ENCODE measurements at regions not wholly inside any gene's neighbourhood (a gene's known extent, or its start where the extent isn't known, plus 50 kb on each side); places are given as distances from the start of the nearest gene placed in this dataset.

- peaks cover 0 to 5% of the 10 kb centered on the region in 2 donors for H3K36me3 Mint-ChIP-seq
- no peak for ATAC-seq
- peaks cover 9 to 11% of the 10 kb centered on the region in 2 donors for H3K9me3 Mint-ChIP-seq
Observed at GRCh38 chr4:31041853-31042252, 321.7 kb downstream of the PCDH7 start.

DNA sequence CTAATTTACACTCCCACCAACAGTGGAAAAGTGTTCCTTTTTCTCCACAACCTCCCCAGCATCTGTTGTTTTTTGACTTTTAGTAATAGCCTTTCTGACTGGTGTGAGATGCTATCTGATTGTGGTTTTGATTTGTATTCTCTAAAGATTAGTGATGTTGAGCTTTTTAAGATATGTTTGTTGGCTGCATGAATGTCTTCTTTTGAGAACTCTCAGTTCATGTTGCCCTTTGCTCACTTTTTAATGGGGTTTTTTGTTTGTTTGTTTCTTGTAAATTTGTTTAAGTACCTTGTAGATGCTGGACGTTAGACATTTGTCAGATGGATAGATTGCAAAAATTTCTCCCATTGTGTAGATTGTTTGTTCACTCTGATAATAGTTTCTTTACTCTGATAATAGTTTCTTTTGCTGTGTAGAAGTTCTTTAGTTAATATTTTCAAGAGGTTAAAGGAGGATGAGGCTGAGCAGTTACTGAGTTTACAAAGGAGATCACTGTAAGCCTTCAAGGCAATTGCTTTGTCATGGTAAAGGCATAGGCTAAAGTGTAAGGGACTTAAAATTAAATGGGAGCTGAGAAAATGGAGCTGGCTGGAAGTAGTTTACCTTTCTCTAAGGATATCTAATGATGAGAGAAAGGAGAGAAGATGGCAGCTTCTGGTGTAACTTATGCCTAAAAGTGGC lies 323.4 kb downstream of the PCDH7 start:
- peaks cover 0 to 5% of the 10 kb centered on the region in 2 donors for H3K36me3 Mint-ChIP-seq
- DNase-seq (ENCODE audit: low spot score in 2 of 2) (no peak), ATAC-seq (no peak)
- peaks cover 8 to 9% of the 10 kb centered on the region in 2 donors for H3K9me3 Mint-ChIP-seq
- no peak overlapping the region for H3K27ac Mint-ChIP-seq

More at GRCh38 chr4:31041853-31042252, 321.7 kb downstream of the PCDH7 start:
- no peak for DNase-seq (ENCODE audit: low spot score in 2 of 2)
- no peak overlapping the region for H3K27ac Mint-ChIP-seq

- H3K9me3 Mint-ChIP-seq: peaks cover 7 to 18% of the 10 kb centered on the region in 2 donors
- DNase-seq (ENCODE audit: low spot score in 2 of 2): no peak
- ATAC-seq: no peak
- H3K36me3 Mint-ChIP-seq: peaks cover 0 to 5% of the 10 kb centered on the region in 2 donors
- no peak overlapping the region for H3K27ac Mint-ChIP-seq
Observed at GRCh38 chr4:31045151-31045550, 325.0 kb downstream of the PCDH7 start.

GRCh38 chr4:31045724-31046318 lies 325.7 kb downstream of the PCDH7 start:
- Mint-ChIP-seq H3K36me3 (peaks cover 0 to 5% of the 10 kb centered on the region in 2 donors), H3K27ac (no peak overlapping the region), H3K9me3 (peaks cover 5 to 18% of the 10 kb centered on the region in 2 donors)
- no peak for DNase-seq (ENCODE audit: low spot score in 2 of 2)
- no peak for ATAC-seq

DNA sequence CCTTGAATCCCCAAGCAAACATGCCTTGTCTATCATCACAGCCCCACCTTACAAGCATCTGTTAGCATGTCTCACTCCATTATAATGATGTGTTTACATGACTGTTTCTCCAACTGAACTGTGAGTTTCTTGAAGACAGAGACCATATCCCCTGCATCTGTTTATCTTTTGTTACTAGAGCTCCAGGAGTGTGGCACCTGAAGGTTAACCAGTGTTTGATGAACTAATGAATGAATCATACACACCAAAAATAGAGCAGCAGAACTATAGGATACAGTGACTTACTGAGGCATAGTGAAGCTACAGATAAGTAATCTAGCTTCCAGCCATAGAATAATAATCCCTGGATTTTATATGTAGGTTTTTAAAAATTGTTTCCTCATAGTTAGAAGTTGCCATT lies 331.0 kb downstream of the PCDH7 start:
- no peak overlapping the region for H3K27ac Mint-ChIP-seq
- peaks cover 6 to 11% of the 10 kb centered on the region in 2 donors for H3K9me3 Mint-ChIP-seq
- H3K36me3 Mint-ChIP-seq: no peaks in the 10 kb centered on the region
- no peak for ATAC-seq
- no peak for DNase-seq (ENCODE audit: low spot score in 2 of 2)

DNA sequence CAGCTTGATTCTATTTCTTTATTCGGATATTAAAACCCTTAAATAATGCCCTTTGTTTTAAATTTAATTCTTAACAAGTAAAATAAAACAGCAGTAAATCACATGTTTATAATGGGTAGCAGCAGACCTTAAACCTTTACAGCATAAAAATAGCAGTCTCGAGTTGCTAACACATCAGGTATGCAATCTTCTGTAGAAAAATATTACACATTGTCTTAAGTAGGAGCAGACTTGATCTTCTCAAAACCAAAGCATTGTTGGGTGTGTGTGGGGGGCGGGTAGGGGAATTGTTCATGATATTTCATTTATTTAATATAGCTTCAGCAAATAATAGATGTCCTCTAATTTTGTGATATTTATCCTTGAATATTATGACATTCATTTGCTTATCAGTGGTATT lies 331.4 kb downstream of the PCDH7 start:
- no peak for ATAC-seq
- Mint-ChIP-seq H3K9me3 (peaks cover 6 to 15% of the 10 kb centered on the region in 2 donors), H3K36me3 (no peaks in the 10 kb centered on the region), H3K27ac (no peak overlapping the region)
- DNase-seq (ENCODE audit: low spot score in 2 of 2): no peak

GRCh38 chr4:31052519-31052918 lies 332.4 kb downstream of the PCDH7 start:
- no peak overlapping the region for H3K27ac Mint-ChIP-seq
- no peaks in the 10 kb centered on the region for H3K36me3 Mint-ChIP-seq
- peaks cover 6 to 16% of the 10 kb centered on the region in 2 donors for H3K9me3 Mint-ChIP-seq
- ATAC-seq: no peak
- no peak for DNase-seq (ENCODE audit: low spot score in 2 of 2)

DNA sequence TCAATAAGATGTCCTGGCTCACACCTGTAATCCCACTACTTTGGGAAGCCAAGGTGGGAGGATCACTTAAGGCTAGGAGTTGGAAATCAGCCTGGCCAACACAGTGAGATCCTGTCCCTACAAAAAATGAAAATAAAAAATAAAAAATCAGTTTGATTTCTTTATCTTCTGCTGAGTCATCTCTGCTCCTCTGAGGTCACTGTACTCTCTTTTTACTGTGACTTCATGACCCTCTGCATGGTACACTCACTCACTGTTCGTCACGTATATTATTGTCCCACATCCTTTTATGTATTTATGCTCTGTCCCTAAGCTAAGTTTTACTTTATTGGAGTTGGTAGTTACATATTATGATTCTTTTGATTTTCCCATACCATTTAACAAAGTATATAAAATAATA lies 333.3 kb downstream of the PCDH7 start:
- DNase-seq (ENCODE audit: low spot score in 2 of 2): no peak
- ATAC-seq: no peak
- Mint-ChIP-seq H3K27ac (no peak overlapping the region), H3K36me3 (no peaks in the 10 kb centered on the region), H3K9me3 (peaks cover 6 to 16% of the 10 kb centered on the region in 2 donors)

- DNase-seq (ENCODE audit: low spot score in 2 of 2): no peak
- H3K36me3 Mint-ChIP-seq: no peaks in the 10 kb centered on the region
Observed at GRCh38 chr4:31054295-31054694, 334.1 kb downstream of the PCDH7 start.

DNA sequence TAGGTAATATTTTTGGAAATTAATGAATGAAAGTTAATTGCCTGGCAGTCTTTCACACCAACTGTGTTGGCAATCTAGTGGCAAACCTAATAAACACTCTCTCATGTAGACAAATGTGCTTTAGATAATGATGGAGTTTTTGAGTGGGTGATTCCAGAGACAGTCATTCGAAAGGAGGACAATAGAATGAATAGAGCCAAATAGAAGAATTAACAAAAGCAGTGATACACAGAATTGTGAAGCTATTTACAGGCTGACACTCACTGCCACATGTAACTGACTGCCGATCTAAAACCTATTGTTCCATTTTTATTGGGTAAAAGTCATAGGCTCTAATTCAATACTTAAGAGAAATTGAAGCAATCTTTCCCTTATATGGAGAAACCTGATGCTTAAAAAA lies 338.5 kb downstream of the PCDH7 start:
- Mint-ChIP-seq H3K36me3 (no peaks in the 10 kb centered on the region), H3K27ac (no peak overlapping the region), H3K9me3 (peaks cover 0 to 7% of the 10 kb centered on the region in 2 donors)
- no peak for ATAC-seq
- DNase-seq (ENCODE audit: low spot score in 2 of 2): no peak

More at GRCh38 chr4:31054295-31054694, 334.1 kb downstream of the PCDH7 start:
- Mint-ChIP-seq H3K27ac (no peak overlapping the region), H3K9me3 (peaks cover 6 to 12% of the 10 kb centered on the region in 2 donors)
- ATAC-seq: no peak

- H3K9me3 Mint-ChIP-seq: peaks cover 0 to 7% of the 10 kb centered on the region in 2 donors
- no peaks in the 10 kb centered on the region for H3K36me3 Mint-ChIP-seq
- no peak for ATAC-seq
Observed at GRCh38 chr4:31059753-31060522, 339.8 kb downstream of the PCDH7 start.

DNA sequence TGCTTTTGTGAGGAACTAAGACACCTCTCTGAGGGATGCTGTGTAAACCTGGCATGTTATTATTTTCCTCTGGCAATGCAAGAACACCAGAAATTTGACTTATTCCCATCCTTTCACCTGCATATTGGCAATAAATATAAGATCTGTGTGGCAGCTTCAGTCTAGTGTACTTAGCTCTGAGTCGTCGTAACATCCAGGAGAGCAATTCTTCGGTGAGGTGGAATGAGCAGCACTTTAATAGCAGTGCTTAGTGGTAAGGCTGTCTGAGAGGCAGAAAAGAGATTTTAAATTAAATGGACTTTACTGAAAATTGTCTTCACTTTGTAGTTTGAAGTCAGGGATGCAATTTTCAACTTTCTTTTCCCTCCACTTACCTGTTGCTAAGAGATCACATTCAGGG lies 344.9 kb downstream of the PCDH7 start:
- Mint-ChIP-seq H3K9me3 (peaks cover 0 to 7% of the 10 kb centered on the region in 2 donors), H3K36me3 (no peaks in the 10 kb centered on the region), H3K27ac (no peak overlapping the region)
- DNase-seq (ENCODE audit: low spot score in 2 of 2) (no peak), ATAC-seq (no peak)

More at GRCh38 chr4:31059753-31060522, 339.8 kb downstream of the PCDH7 start:
- H3K27ac Mint-ChIP-seq: no peak overlapping the region
- no peak for DNase-seq (ENCODE audit: low spot score in 2 of 2)

DNA sequence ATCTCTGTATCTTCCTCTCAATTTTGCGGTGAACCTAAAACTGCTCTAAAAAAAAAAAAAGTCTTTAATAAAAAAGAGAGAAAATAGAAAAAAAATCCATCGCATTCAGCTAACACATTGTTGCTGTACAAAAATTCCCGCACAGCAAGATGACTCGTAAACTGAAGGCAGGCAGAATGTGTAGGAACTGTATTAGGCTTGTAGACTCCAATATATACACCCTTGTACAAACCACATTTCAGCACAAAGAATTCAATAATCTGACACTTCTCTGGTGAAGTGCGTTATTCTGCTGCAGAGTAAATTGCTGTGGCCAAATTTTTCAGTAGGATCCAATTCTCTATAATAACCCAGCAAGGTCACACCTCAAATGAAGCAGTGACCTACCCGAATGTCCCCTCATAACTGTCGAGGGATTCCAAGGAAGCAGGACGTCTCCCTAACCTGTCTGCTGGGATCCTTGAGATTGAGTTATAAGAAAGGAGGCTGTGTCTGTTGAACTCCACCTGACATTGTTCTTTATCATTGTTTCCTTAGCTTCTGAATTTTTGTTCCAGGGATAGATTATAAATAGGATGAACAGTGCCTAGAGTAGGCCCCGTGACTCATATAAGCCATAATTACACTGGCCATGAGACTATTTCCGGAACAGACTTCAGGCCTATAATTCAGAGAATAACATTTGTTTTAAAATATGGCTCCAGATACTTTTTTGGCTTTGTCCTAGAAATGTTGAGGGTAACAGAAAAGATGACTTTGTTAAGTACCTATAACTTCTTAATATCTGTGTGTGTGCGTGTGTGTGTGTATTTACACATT lies 348.3 kb downstream of the PCDH7 start:
- H3K9me3 Mint-ChIP-seq: peaks cover 7 to 12% of the 10 kb centered on the region in 2 donors
- H3K36me3 Mint-ChIP-seq: no peaks in the 10 kb centered on the region
- DNase-seq (ENCODE audit: low spot score in 2 of 2): no peak
- no peak overlapping the region for H3K27ac Mint-ChIP-seq
- ATAC-seq: no peak

- no peak for ATAC-seq
Observed at GRCh38 chr4:31069151-31069550, 349.0 kb downstream of the PCDH7 start.

GRCh38 chr4:31071508-31072486 lies 351.6 kb downstream of the PCDH7 start:
- no peak for DNase-seq (ENCODE audit: low spot score in 2 of 2)
- peaks cover 13 to 18% of the 10 kb centered on the region in 2 donors for H3K9me3 Mint-ChIP-seq
- no peak for ATAC-seq
- H3K36me3 Mint-ChIP-seq: no peaks in the 10 kb centered on the region
- H3K27ac Mint-ChIP-seq: no peak overlapping the region

More at GRCh38 chr4:31069151-31069550, 349.0 kb downstream of the PCDH7 start:
- DNase-seq (ENCODE audit: low spot score in 2 of 2): no peak
- Mint-ChIP-seq H3K9me3 (peaks cover 13 to 17% of the 10 kb centered on the region in 2 donors), H3K36me3 (no peaks in the 10 kb centered on the region), H3K27ac (no peak overlapping the region)

Data from activated naive CD4-positive, alpha-beta T cell treated with anti-CD3 and anti-CD28 coated beads, Interleukin-2, amount 50 U/mL, for 72 hours (primary cell).